ENCODE measurements at regions not wholly inside any gene's neighbourhood (a gene's known extent, or its start where the extent isn't known, plus 50 kb on each side); places are given as distances from the start of the nearest gene placed in this dataset.

- Histone ChIP-seq H3K27ac (no peak overlapping the region), H3K4me1 (replicated peaks in 1 of 2) (no peaks in the 10 kb centered on the region), H3K27me3 (no peaks in the 10 kb centered on the region), H3K36me3 (replicated peaks in 1 of 2) (no peaks in the 10 kb centered on the region), H3K9me3 (replicated peaks in 1 of 3) (no peaks in the 10 kb centered on the region), H3K4me3 (no peak overlapping the region)
- peak in 1 of 7 donors; percentile 9 for DNase-seq
- 86 to 92% (median 90%) methylated on average over 3 of the region's 3 CpGs for WGBS, 4 donors
- TF ChIP-seq CTCF (IDR thresholded peaks at IDR 0.05): no peak
- TF ChIP-seq POLR2A (IDR thresholded peaks at IDR 0.05): no peak
- intact Hi-C loops (cut with DNase I): no loop called here
Observed at GRCh38 chr19:30853036-30853435, 480.9 kb downstream of the ZNF536 start.

DNA sequence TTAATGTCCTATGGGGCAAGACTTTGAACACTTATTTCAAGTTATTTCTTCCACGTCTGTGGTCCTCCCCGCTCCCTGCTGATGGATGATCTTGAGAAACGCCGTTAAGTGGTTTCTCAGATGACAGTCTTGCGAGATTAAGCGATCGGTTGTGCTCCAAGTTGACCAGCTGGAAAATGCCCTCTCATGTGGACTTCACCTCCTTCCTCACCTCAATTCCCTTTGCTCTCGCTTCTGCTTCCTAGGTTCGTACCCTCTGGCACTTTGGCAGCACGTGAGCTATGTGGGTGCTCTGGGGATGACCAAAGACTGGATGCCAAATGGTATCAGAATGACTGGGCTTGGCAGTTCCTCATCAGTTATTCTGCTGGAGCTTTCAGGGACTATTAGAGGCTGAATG is 480.0 kb downstream of the ZNF536 start:
- TF ChIP-seq CTCF (IDR thresholded peaks at IDR 0.05) (no peak), POLR2A (IDR thresholded peaks at IDR 0.05) (no peak)
- intact Hi-C loops (cut with DNase I): no loop called here
- Histone ChIP-seq H3K9me3 (replicated peaks in 1 of 3) (no peaks in the 10 kb centered on the region), H3K4me3 (no peak overlapping the region), H3K36me3 (replicated peaks in 1 of 2) (no peaks in the 10 kb centered on the region), H3K27ac (no peak overlapping the region), H3K4me1 (replicated peaks in 1 of 2) (no peaks in the 10 kb centered on the region), H3K27me3 (no peaks in the 10 kb centered on the region)
- peak in 1 of 7 donors; percentile 4 for DNase-seq
- 70 to 90% (median 85%) methylated on average over 10 of the region's 10 CpGs for WGBS, 4 donors

DNA sequence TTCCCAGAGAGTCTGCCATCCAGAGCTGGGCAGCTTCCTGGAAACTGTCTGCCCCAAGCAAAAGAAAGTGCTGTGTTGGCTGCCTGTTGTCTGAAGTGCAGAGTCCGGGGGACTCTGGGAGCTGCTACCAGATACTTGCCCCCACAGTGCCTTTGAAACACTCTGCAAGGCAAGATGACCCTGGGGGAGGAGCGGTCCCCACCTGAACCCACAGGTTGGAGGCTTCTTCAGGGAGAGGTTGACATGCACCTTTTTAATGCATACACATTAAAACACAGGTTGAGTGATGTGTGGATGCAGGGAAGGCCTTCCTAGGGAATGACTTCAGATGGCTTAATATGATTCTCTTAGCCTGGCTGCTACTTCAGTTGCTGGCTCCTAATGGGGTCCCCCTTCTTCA is 479.5 kb downstream of the ZNF536 start:
- Histone ChIP-seq H3K36me3 (replicated peaks in 1 of 2) (no peaks in the 10 kb centered on the region), H3K27me3 (no peaks in the 10 kb centered on the region), H3K9me3 (replicated peaks in 1 of 3) (no peaks in the 10 kb centered on the region), H3K27ac (no peak overlapping the region), H3K4me3 (no peak overlapping the region), H3K4me1 (replicated peaks in 1 of 2) (no peaks in the 10 kb centered on the region)
- peak in 1 of 7 donors; percentile 5 for DNase-seq
- 81 to 93% (median 85%) methylated on average over 2 of the region's 2 CpGs for WGBS, 4 donors
- TF ChIP-seq CTCF (IDR thresholded peaks at IDR 0.05) (no peak), POLR2A (IDR thresholded peaks at IDR 0.05) (no peak)
- intact Hi-C loops (cut with DNase I): no loop called here

DNA sequence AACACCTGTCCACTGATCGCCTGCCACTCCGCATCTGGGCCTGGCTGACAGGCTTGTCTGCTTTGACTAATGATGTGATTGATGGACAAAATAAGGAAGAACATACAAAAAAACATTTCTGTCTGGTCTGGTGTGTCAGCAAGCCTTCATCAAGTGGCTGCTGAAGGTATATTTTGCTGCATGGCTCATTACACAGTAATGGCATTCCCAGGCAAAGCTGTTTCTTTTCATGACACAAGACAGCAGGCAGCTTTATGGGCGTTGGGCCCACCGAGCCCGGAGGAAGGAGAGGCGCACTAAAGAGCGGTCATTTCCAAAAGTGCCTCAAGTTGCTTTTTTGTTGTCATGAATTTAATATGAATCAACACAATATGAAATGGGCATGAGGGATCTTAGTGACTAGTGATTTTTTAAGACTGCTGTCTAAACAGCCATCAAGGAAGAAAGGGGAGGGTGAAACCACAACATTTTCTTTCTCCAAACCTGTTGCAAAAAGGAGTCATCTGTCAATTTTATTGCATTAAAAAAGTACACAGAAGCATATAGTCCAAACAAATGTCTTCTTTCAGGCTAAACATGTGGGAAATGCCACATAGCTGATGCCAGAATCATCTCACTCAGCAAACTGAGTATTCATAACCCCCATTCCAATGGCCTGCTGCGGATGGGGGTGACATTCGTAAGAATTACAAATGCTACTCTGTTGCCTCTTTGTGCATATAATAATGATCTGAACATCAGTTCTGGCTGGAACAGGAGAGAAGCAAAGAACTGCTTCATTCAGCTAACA is 476.6 kb downstream of the ZNF536 start:
- H3K27ac ChIP-seq: no peak overlapping the region
- H3K9me3 ChIP-seq (replicated peaks in 1 of 3): no peaks in the 10 kb centered on the region
- TF ChIP-seq POLR2A (IDR thresholded peaks at IDR 0.05) (no peak), CTCF (IDR thresholded peaks at IDR 0.05) (no peak)
- H3K4me3 ChIP-seq: no peak overlapping the region
- no peaks in the 10 kb centered on the region for H3K36me3 ChIP-seq (replicated peaks in 1 of 2)
- intact Hi-C loops (cut with DNase I): no loop called here
- no peaks in the 10 kb centered on the region for H3K27me3 ChIP-seq
- DNase-seq: no peak
- no peaks in the 10 kb centered on the region for H3K4me1 ChIP-seq (replicated peaks in 1 of 2)
- WGBS, 4 donors: 77 to 84% (median 83%) methylated on average over 9 of the region's 9 CpGs

Measured in adrenal gland (tissue), 9 donors.